ENCODE measurements at regions not wholly inside any gene's neighbourhood (a gene's known extent, or its start where the extent isn't known, plus 50 kb on each side); places are given as distances from the start of the nearest gene placed in this dataset.

- POLR2A ChIA-PET = no interaction called here
- TF ChIP-seq CTCF (IDR thresholded peaks at IDR 0.05) = no peak
Measured at GRCh38 chr6:50989123-50989522, 170.5 kb downstream of the TFAP2B start.

GRCh38 chr6:50990750-50991446, 172.2 kb downstream of the TFAP2B start:
- no peaks in the 10 kb centered on the region for H3K36me3 Mint-ChIP-seq (ENCODE audit: low read depth)
- intact Hi-C loops (cut with DNase I, micrococcal nuclease) = no loop called here
- H3K4me3 Mint-ChIP-seq = no peak overlapping the region
- H3K4me1 Mint-ChIP-seq (ENCODE audit: low read depth) = no peaks in the 10 kb centered on the region
- no peak overlapping the region for H3K27ac Mint-ChIP-seq
- H3K27me3 Mint-ChIP-seq = no peaks in the 10 kb centered on the region
- no peaks in the 10 kb centered on the region for H3K9me3 Mint-ChIP-seq
- no peaks in the 10 kb centered on the region for H3K36me3 ChIP-seq (ENCODE audit: insufficient read depth, low read length)
- H3K27ac ChIP-seq (ENCODE audit: low read depth in 1 of 2, low read length in 2 of 2) = no peak overlapping the region
- no peaks in the 10 kb centered on the region for H3K4me1 ChIP-seq (ENCODE audit: insufficient read depth, low read length)
- DNase-seq = no peak
- no peak for ATAC-seq (ENCODE audit: poor library complexity)
- ChIA-PET CTCF (no interaction called here), POLR2A (no interaction called here)
- no peak for TF ChIP-seq CTCF (IDR thresholded peaks at IDR 0.05)
- no peaks in the 10 kb centered on the region for H3K27me3 ChIP-seq (ENCODE audit: control insufficient read depth in 1 of 2, insufficient read depth in 2 of 2, low read length in 2 of 2)
- H3K9me3 ChIP-seq (ENCODE audit: control insufficient read depth in 1 of 2, insufficient read depth in 1 of 2, low read length in 2 of 2) = no peaks in the 10 kb centered on the region
- no peak overlapping the region for H3K4me3 ChIP-seq (ENCODE audit: low read length)

More at GRCh38 chr6:50989123-50989522, 170.5 kb downstream of the TFAP2B start:
- no peaks in the 10 kb centered on the region for H3K27me3 ChIP-seq (ENCODE audit: control insufficient read depth in 1 of 2, insufficient read depth in 2 of 2, low read length in 2 of 2)
- Mint-ChIP-seq H3K4me3 (no peak overlapping the region), H3K27me3 (no peaks in the 10 kb centered on the region), H3K9me3 (no peaks in the 10 kb centered on the region), H3K36me3 (ENCODE audit: low read depth) (no peaks in the 10 kb centered on the region), H3K4me1 (ENCODE audit: low read depth) (no peaks in the 10 kb centered on the region), H3K27ac (no peak overlapping the region)
- H3K36me3 ChIP-seq (ENCODE audit: insufficient read depth, low read length) = no peaks in the 10 kb centered on the region
- no peak overlapping the region for H3K4me3 ChIP-seq (ENCODE audit: low read length)
- H3K9me3 ChIP-seq (ENCODE audit: control insufficient read depth in 1 of 2, insufficient read depth in 1 of 2, low read length in 2 of 2) = no peaks in the 10 kb centered on the region
- ATAC-seq (ENCODE audit: poor library complexity) (no peak), DNase-seq (no peak)
- no peaks in the 10 kb centered on the region for H3K4me1 ChIP-seq (ENCODE audit: insufficient read depth, low read length)
- intact Hi-C loops (cut with DNase I, micrococcal nuclease) = no loop called here
- CTCF ChIA-PET = no interaction called here
- no peak overlapping the region for H3K27ac ChIP-seq (ENCODE audit: low read depth in 1 of 2, low read length in 2 of 2)

DNA sequence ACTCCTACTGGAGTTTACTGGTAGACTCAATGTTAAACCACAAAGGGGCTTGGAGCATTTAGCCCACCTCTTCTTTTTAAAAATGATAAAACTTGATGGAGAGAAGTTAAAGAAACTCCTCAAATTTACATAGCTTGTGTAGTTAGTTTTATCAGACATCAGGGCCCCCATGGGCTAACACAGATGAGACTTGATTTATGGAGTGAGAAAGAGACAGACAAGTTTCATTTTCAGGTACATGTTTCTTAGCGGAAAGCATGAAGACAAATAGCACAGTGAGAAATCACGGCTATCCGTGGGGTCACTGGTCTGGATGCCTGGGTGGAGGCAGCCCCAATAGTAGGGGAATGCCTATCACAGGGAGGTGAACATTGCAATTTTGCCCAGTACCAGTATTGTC, 173.6 kb downstream of the TFAP2B start:
- H3K4me3 ChIP-seq (ENCODE audit: low read length) = no peak overlapping the region
- ChIA-PET CTCF (no interaction called here), POLR2A (no interaction called here)
- H3K27me3 Mint-ChIP-seq = no peaks in the 10 kb centered on the region
- H3K27ac Mint-ChIP-seq = no peak overlapping the region
- intact Hi-C loops (cut with DNase I, micrococcal nuclease) = no loop called here
- TF ChIP-seq CTCF (IDR thresholded peaks at IDR 0.05) = no peak
- H3K36me3 Mint-ChIP-seq (ENCODE audit: low read depth) = no peaks in the 10 kb centered on the region
- no peaks in the 10 kb centered on the region for H3K9me3 ChIP-seq (ENCODE audit: control insufficient read depth in 1 of 2, insufficient read depth in 1 of 2, low read length in 2 of 2)
- no peak overlapping the region for H3K4me3 Mint-ChIP-seq
- DNase-seq (no peak), ATAC-seq (ENCODE audit: poor library complexity) (no peak)
- H3K4me1 Mint-ChIP-seq (ENCODE audit: low read depth) = no peaks in the 10 kb centered on the region
- H3K27ac ChIP-seq (ENCODE audit: low read depth in 1 of 2, low read length in 2 of 2) = no peak overlapping the region
- H3K4me1 ChIP-seq (ENCODE audit: insufficient read depth, low read length) = no peaks in the 10 kb centered on the region
- no peaks in the 10 kb centered on the region for H3K27me3 ChIP-seq (ENCODE audit: control insufficient read depth in 1 of 2, insufficient read depth in 2 of 2, low read length in 2 of 2)
- no peaks in the 10 kb centered on the region for H3K9me3 Mint-ChIP-seq
- no peaks in the 10 kb centered on the region for H3K36me3 ChIP-seq (ENCODE audit: insufficient read depth, low read length)

All from CD4-positive, alpha-beta T cell (primary cell).